Endothelial cell of umbilical vein (primary cell): ENCODE measurements at regions not wholly inside any gene's neighbourhood (a gene's known extent, or its start where the extent isn't known, plus 50 kb on each side); places are given as distances from the start of the nearest gene placed in this dataset.

ENCODE experiments used
- BruUV-seq: library from RNA; stranded (reverse); fragments of 400-500 nt; replicated peaks from 2 replicates; lab custom pipeline; 2021; lab: Mats Ljungman, UMichigan
- CTCF ChIA-PET: fragments of 300-600, 350-600 bp; sonication (Branson Sonifier 250); formaldehyde crosslinking; loops from one replicate; lab custom pipeline; 2021; ENCODE audit warnings: antibody characterized with exemption, inconsistent platforms; lab: Charles Lee
- POLR2A ChIA-PET: fragments of 300-600, 350-600 bp; sonication (Branson Sonifier 250); formaldehyde crosslinking; loops from one replicate; lab custom pipeline; 2021; ENCODE audit warnings: antibody characterized with exemption, inconsistent platforms; lab: Charles Lee
- DNase-seq: peaks from one replicate; pipeline ENCODE4 v3.0.0-alpha.2; 2011; ENCODE audit warnings: low read depth, low spot score
- FAIRE-seq: peaks from 2 replicates; lab custom pipeline; 2011; peaks lifted over from hg19 to GRCh38; lab: Jason Lieb, UNC
- H2AFZ ChIP-seq: 2 replicates; pipeline ENCODE4 v1.6.0; 2012; ENCODE audit warnings: low read depth, low read length, control low read depth, inconsistent platforms
- H3K27ac ChIP-seq: 2 replicates; pipeline ENCODE4 v1.5.1; 2011; ENCODE audit warnings: low read depth, mild to moderate bottlenecking, control low read depth, low read length, moderate library complexity; ENCODE audit not compliant: insufficient read depth
- H3K27me3 ChIP-seq, 2 experiments: 2 replicates each; pipeline versions ENCODE4 v1.6.0 to v1.6.1; 2011; ENCODE audit warnings: low read length in 2 of 2, mixed read lengths in 1 of 2; ENCODE audit not compliant: control insufficient read depth in 2 of 2, insufficient read depth in 2 of 2
- H3K36me3 ChIP-seq, 2 experiments: 2 replicates in 1 of 2; 3 replicates in 1 of 2; pipeline ENCODE4 v1.5.1; 2011; ENCODE audit warnings: low read length in 2 of 2, mild to moderate bottlenecking in 1 of 2, moderate library complexity in 1 of 2; ENCODE audit not compliant: control insufficient read depth in 2 of 2, insufficient read depth in 2 of 2; ENCODE audit errors: extremely low read depth in 1 of 2
- H3K4me1 ChIP-seq: 3 replicates; pipeline ENCODE4 v1.5.1; 2011; ENCODE audit warnings: mild to moderate bottlenecking, low read length; ENCODE audit not compliant: control insufficient read depth, insufficient read depth; ENCODE audit errors: extremely low read depth
- H3K4me2 ChIP-seq: 2 replicates; pipeline ENCODE4 v1.6.1; 2011; ENCODE audit warnings: low read length, control low read depth, mixed read lengths; ENCODE audit not compliant: insufficient read depth
- H3K4me3 ChIP-seq, 3 experiments: fragments of 200-600 bp in 1 of 3; sonication (generic), shearing (Covaris generic) in 1 of 3; replicated peaks in 1 of 3; 2 replicates each; pipeline ENCODE4 v1.5.1; 2011 to 2016; ENCODE audit warnings: control low read depth in 3 of 3, low read length in 3 of 3, mild to moderate bottlenecking in 2 of 3, inconsistent platforms in 1 of 3, low read depth in 1 of 3, moderate library complexity in 1 of 3; ENCODE audit not compliant: insufficient read depth in 1 of 3
- H3K79me2 ChIP-seq: 2 replicates; pipeline ENCODE4 v1.6.0; 2012; ENCODE audit warnings: low read length, inconsistent platforms; ENCODE audit not compliant: control insufficient read depth, insufficient read depth
- H3K9ac ChIP-seq: replicated peaks from 2 replicates; pipeline ENCODE3; 2011; ENCODE audit warnings: low read length, control low read depth; ENCODE audit not compliant: insufficient read depth; ENCODE audit errors: extremely low read depth
- H3K9me1 ChIP-seq: replicated peaks from 3 replicates; pipeline ENCODE4 v1.6.0; 2011; ENCODE audit warnings: mild to moderate bottlenecking, low read length; ENCODE audit not compliant: control insufficient read depth, insufficient read depth; ENCODE audit errors: extremely low read depth
- H3K9me3 ChIP-seq: replicated peaks from 2 replicates; pipeline ENCODE4 v1.5.1; 2012; ENCODE audit warnings: low read length, inconsistent platforms; ENCODE audit not compliant: control insufficient read depth, insufficient read depth
- H4K20me1 ChIP-seq: replicated peaks from 2 replicates; pipeline ENCODE3; 2011; ENCODE audit warnings: mild to moderate bottlenecking, low read length; ENCODE audit not compliant: control insufficient read depth, insufficient read depth; ENCODE audit errors: extremely low read depth
- GATA2 ChIP-seq: IDR thresholded peaks from 2 replicates; pipeline ENCODE4 v1.7.0; 2011; ENCODE audit warnings: low read depth, mild to moderate bottlenecking, moderate library complexity, mixed read lengths, low read length; ENCODE audit not compliant: insufficient read length, insufficient read depth
- MAX ChIP-seq: IDR thresholded peaks from 2 replicates; pipeline ENCODE4 v1.6.1; 2011; ENCODE audit not compliant: insufficient read depth, insufficient read length
- MYC ChIP-seq: IDR thresholded peaks from one replicate; pipeline ENCODE4 v1.6.1; 2011; ENCODE audit warnings: mild to moderate bottlenecking, low read depth, low read length
- POLR2AphosphoS5 ChIP-seq: IDR thresholded peaks from 2 replicates; pipeline ENCODE4 v1.6.1; 2012; ENCODE audit warnings: low read depth, mild to moderate bottlenecking, control low read depth, low read length, moderate library complexity; ENCODE audit not compliant: insufficient read depth
- dilution Hi-C: fragments of 300-500 bp; cut with MboI; formaldehyde crosslinking; loops from one replicate; pipeline ENCODE4 v1.15.0; 2019; ENCODE audit warnings: low sequenced_read_pairs; ENCODE audit not compliant: extremely low pct_ligation_motif_present
- intact Hi-C: fragments of 100-400 bp; cut with micrococcal nuclease; formaldehyde crosslinking; loops from one replicate; pipeline ENCODE4 v1.10.0; 2022

GRCh38 chr17:54191261-54191660 lies 368.5 kb downstream of the KIF2B start:
- intact Hi-C loops = no loop called here
- Histone ChIP-seq H3K9me1 (no peaks in the 10 kb centered on the region), H3K9me3 (no peaks in the 10 kb centered on the region), H3K9ac (no peak overlapping the region), H2AFZ (no peak overlapping the region), H3K27ac (no peak overlapping the region), H3K4me1 (no peaks in the 10 kb centered on the region), H4K20me1 (no peaks in the 10 kb centered on the region), H3K4me2 (no peak overlapping the region), H3K79me2 (no peaks in the 10 kb centered on the region), H3K27me3 (no peaks in the 10 kb centered on the region), H3K36me3 (no peaks in the 10 kb centered on the region), H3K4me3 (no peak overlapping the region)
- DNase-seq (no peak), FAIRE-seq (no peak)
- no TSS peak for BruUV-seq
- ChIA-PET CTCF (no interaction called here), POLR2A (no interaction called here)
- dilution Hi-C loops = no loop called here
- TF ChIP-seq MAX = no peak

- H4K20me1 ChIP-seq = no peaks in the 10 kb centered on the region
- dilution Hi-C loops (no loop called here), intact Hi-C loops (no loop called here)
- no peaks in the 10 kb centered on the region for H3K9me3 ChIP-seq
- DNase-seq (no peak), FAIRE-seq (no peak)
- ChIA-PET POLR2A (no interaction called here), CTCF (no interaction called here)
- no peaks in the 10 kb centered on the region for H3K4me1 ChIP-seq
- no peaks in the 10 kb centered on the region for H3K36me3 ChIP-seq
- no peak for TF ChIP-seq MYC
- TF ChIP-seq POLR2AphosphoS5 = no peak
- TF ChIP-seq GATA2 = no peak
- no TSS peak for BruUV-seq
- H3K79me2 ChIP-seq = no peaks in the 10 kb centered on the region
- H3K4me2 ChIP-seq = no peak overlapping the region
- no peak overlapping the region for H2AFZ ChIP-seq
- no peak overlapping the region for H3K9ac ChIP-seq
- no peaks in the 10 kb centered on the region for H3K9me1 ChIP-seq
- H3K4me3 ChIP-seq = no peak overlapping the region
- no peaks in the 10 kb centered on the region for H3K27me3 ChIP-seq
- H3K27ac ChIP-seq = no peak overlapping the region
These were observed 371.5 kb downstream of the KIF2B start for GRCh38 chr17:54194268-54194667.
